Smooth muscle cell (in vitro differentiated cells): ENCODE measurements at regions not wholly inside any gene's neighbourhood (a gene's known extent, or its start where the extent isn't known, plus 50 kb on each side); places are given as distances from the start of the nearest gene placed in this dataset.

Source experiments
- DNase-seq: peaks from one replicate; lab custom pipeline; 2025; ENCODE audit not compliant: unreplicated experiment; lab: John Stamatoyannopoulos, UW
- H2AFZ ChIP-seq: fragments of 200-600 bp; sonication (generic); 2 replicates; pipeline ENCODE4 v1.6.0; 2016; ENCODE audit warnings: antibody characterized with exemption, low read depth, mild to moderate bottlenecking
- H3F3A ChIP-seq: fragments of 200-600 bp; sonication (generic); 2 replicates; pipeline ENCODE4 v1.6.0; 2017; ENCODE audit warnings: antibody characterized with exemption, low read depth
- H3K27ac ChIP-seq: fragments of 200-600 bp; sonication (generic); 2 replicates; pipeline ENCODE4 v1.5.1; 2016; ENCODE audit warnings: low read depth, mild to moderate bottlenecking
- H3K27me3 ChIP-seq: fragments of 200-600 bp; sonication (generic); 2 replicates; pipeline ENCODE4 v1.6.1; 2016; ENCODE audit warnings: low read depth, mild to moderate bottlenecking
- H3K36me3 ChIP-seq: fragments of 200-600 bp; sonication (generic); 2 replicates; pipeline ENCODE4 v1.5.1; 2016; ENCODE audit warnings: low read depth
- H3K4me1 ChIP-seq: fragments of 200-600 bp; sonication (generic); 2 replicates; pipeline ENCODE4 v1.5.1; 2016; ENCODE audit warnings: low read depth
- H3K4me2 ChIP-seq: fragments of 200-600 bp; sonication (generic); 2 replicates; pipeline ENCODE4 v1.6.0; 2016; ENCODE audit warnings: mild to moderate bottlenecking
- H3K4me3 ChIP-seq: fragments of 200-600 bp; sonication (generic); 2 replicates; pipeline ENCODE4 v1.5.1; 2016; ENCODE audit warnings: mild to moderate bottlenecking
- H3K79me2 ChIP-seq: fragments of 200-600 bp; sonication (generic); 2 replicates; pipeline ENCODE4 v1.6.0; 2016; ENCODE audit warnings: low read depth, mild to moderate bottlenecking
- H3K9ac ChIP-seq: fragments of 200-600 bp; sonication (generic); 2 replicates; pipeline ENCODE4 v1.6.0; 2016; ENCODE audit warnings: low read depth
- H3K9me3 ChIP-seq: fragments of 200-600 bp; sonication (generic); replicated peaks from 2 replicates; pipeline ENCODE4 v1.5.1; 2016; ENCODE audit warnings: low read depth
- H4K20me1 ChIP-seq: fragments of 200-600 bp; sonication (generic); 2 replicates; pipeline ENCODE4 v1.6.0; 2016; ENCODE audit warnings: low read depth
- CTCF ChIP-seq: fragments of 200-600 bp; sonication (generic); IDR thresholded peaks from 2 replicates; pipeline ENCODE4 v1.5.1; 2017; ENCODE audit warnings: borderline replicate concordance, mild to moderate bottlenecking, antibody characterized with exemption; ENCODE audit not compliant: insufficient read depth, poor library complexity, severe bottlenecking
- WGBS: methylation state at CpG from one replicate; pipeline ENCODE4 v1.1.7; 2016; ENCODE audit warnings: low lambda C conversion rate; 5-methylcytosine and 5-hydroxymethylcytosine counted together

GRCh38 chr9:88892724-88893123 is 98.5 kb upstream of the S1PR3 start:
- no peak overlapping the region for H2AFZ ChIP-seq
- H3K79me2 ChIP-seq, result no peaks in the 10 kb centered on the region
- DNase-seq, result no peak
- no peaks in the 10 kb centered on the region for H3K27me3 ChIP-seq
- H3K4me2 ChIP-seq, result no peak overlapping the region
- no peaks in the 10 kb centered on the region for H3F3A ChIP-seq
- H3K9ac ChIP-seq, result no peak overlapping the region
- TF ChIP-seq CTCF, result no peak
- H4K20me1 ChIP-seq, result no peaks in the 10 kb centered on the region
- H3K4me1 ChIP-seq, result peaks cover 8% of the 10 kb centered on the region
- WGBS, result 87% methylated on average over 4 of the region's 4 CpGs
- H3K4me3 ChIP-seq, result no peak overlapping the region
- H3K36me3 ChIP-seq, result no peaks in the 10 kb centered on the region
- H3K27ac ChIP-seq, result no peak overlapping the region
- H3K9me3 ChIP-seq, result no peaks in the 10 kb centered on the region

GRCh38 chr9:88897081-88897480 is 94.2 kb upstream of the S1PR3 start:
- H3K4me1 ChIP-seq, result no peaks in the 10 kb centered on the region
- no peaks in the 10 kb centered on the region for H3K27me3 ChIP-seq
- no peaks in the 10 kb centered on the region for H3F3A ChIP-seq
- no peak for TF ChIP-seq CTCF
- no peak overlapping the region for H3K4me3 ChIP-seq
- H3K9me3 ChIP-seq, result no peaks in the 10 kb centered on the region
- no peak overlapping the region for H3K4me2 ChIP-seq
- DNase-seq, result no peak
- H3K79me2 ChIP-seq, result no peaks in the 10 kb centered on the region
- no peak overlapping the region for H3K9ac ChIP-seq
- no peaks in the 10 kb centered on the region for H4K20me1 ChIP-seq
- H2AFZ ChIP-seq, result no peak overlapping the region
- no peak overlapping the region for H3K27ac ChIP-seq
- H3K36me3 ChIP-seq, result no peaks in the 10 kb centered on the region

- H3K4me1 ChIP-seq, result no peaks in the 10 kb centered on the region
- no peaks in the 10 kb centered on the region for H4K20me1 ChIP-seq
- DNase-seq, result no peak
- H3K9me3 ChIP-seq, result no peaks in the 10 kb centered on the region
- no peaks in the 10 kb centered on the region for H3K27me3 ChIP-seq
- 66% methylated on average over 5 of the region's 5 CpGs for WGBS
- H2AFZ ChIP-seq, result no peak overlapping the region
- no peak overlapping the region for H3K9ac ChIP-seq
- no peak overlapping the region for H3K4me2 ChIP-seq
- H3K4me3 ChIP-seq, result no peak overlapping the region
- no peak overlapping the region for H3K27ac ChIP-seq
- H3K79me2 ChIP-seq, result no peaks in the 10 kb centered on the region
- no peaks in the 10 kb centered on the region for H3F3A ChIP-seq
- TF ChIP-seq CTCF, result no peak
- no peaks in the 10 kb centered on the region for H3K36me3 ChIP-seq
Observed at GRCh38 chr9:88898039-88898720, 93.1 kb upstream of the S1PR3 start.

GRCh38 chr9:88905506-88905905 is 85.8 kb upstream of the S1PR3 start:
- no peak for DNase-seq
- no peak overlapping the region for H3K4me2 ChIP-seq
- no peak overlapping the region for H2AFZ ChIP-seq
- no peaks in the 10 kb centered on the region for H3K27me3 ChIP-seq
- H3K36me3 ChIP-seq, result no peaks in the 10 kb centered on the region
- no peaks in the 10 kb centered on the region for H3K4me1 ChIP-seq
- no peaks in the 10 kb centered on the region for H3K9me3 ChIP-seq
- H3K27ac ChIP-seq, result no peak overlapping the region
- no peaks in the 10 kb centered on the region for H4K20me1 ChIP-seq
- no peaks in the 10 kb centered on the region for H3K79me2 ChIP-seq
- no peaks in the 10 kb centered on the region for H3F3A ChIP-seq
- H3K9ac ChIP-seq, result no peak overlapping the region
- no peak for TF ChIP-seq CTCF
- H3K4me3 ChIP-seq, result no peak overlapping the region
- WGBS, result 32% methylated on average over 2 of the region's 2 CpGs
